ENCODE measurements at regions not wholly inside any gene's neighbourhood (a gene's known extent, or its start where the extent isn't known, plus 50 kb on each side); places are given as distances from the start of the nearest gene placed in this dataset.

DNA sequence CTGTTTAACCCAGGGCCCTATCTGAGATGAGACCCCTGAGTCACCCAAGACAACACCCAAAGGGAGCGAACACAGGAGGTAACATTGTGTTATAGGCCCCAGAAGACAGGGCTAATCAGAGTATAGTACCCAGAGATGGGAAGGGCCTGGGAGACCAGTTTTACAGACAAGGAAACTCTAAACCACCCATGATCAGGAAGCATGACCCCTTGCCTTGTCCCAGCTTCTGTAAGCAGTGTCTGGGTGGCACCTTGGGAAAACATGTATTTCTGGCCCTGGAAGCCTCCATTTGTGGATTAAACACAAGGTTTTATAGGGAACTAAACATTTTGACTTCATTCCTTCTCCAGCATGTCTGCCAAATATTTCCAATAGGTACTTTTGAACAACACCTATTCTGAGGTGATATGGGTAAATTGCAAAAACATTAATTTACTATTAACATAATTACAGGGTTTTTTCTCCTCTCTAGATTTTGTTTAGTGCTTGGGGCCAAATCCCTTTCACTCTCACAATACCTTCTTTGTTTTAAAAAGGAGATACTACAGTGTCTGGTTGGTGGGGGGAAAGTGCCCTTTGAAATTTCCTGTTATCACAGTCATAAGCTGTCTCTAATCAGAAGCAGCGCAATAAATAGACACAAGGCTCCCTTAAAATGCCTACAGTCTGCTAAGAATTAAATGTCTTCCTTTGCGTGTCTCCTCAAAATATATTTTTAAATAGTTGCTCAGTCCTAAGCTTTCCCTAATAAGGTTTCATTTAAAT is 341.1 kb downstream of the BCL11A start:
- TF ChIP-seq, protein P1, sequence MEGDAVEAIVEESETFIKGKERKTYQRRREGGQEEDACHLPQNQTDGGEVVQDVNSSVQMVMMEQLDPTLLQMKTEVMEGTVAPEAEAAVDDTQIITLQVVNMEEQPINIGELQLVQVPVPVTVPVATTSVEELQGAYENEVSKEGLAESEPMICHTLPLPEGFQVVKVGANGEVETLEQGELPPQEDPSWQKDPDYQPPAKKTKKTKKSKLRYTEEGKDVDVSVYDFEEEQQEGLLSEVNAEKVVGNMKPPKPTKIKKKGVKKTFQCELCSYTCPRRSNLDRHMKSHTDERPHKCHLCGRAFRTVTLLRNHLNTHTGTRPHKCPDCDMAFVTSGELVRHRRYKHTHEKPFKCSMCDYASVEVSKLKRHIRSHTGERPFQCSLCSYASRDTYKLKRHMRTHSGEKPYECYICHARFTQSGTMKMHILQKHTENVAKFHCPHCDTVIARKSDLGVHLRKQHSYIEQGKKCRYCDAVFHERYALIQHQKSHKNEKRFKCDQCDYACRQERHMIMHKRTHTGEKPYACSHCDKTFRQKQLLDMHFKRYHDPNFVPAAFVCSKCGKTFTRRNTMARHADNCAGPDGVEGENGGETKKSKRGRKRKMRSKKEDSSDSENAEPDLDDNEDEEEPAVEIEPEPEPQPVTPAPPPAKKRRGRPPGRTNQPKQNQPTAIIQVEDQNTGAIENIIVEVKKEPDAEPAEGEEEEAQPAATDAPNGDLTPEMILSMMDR (IDR thresholded peaks at IDR 0.05; ENCODE audit: insufficient read depth, low read length), result no peak
- TF ChIP-seq, protein P2, sequence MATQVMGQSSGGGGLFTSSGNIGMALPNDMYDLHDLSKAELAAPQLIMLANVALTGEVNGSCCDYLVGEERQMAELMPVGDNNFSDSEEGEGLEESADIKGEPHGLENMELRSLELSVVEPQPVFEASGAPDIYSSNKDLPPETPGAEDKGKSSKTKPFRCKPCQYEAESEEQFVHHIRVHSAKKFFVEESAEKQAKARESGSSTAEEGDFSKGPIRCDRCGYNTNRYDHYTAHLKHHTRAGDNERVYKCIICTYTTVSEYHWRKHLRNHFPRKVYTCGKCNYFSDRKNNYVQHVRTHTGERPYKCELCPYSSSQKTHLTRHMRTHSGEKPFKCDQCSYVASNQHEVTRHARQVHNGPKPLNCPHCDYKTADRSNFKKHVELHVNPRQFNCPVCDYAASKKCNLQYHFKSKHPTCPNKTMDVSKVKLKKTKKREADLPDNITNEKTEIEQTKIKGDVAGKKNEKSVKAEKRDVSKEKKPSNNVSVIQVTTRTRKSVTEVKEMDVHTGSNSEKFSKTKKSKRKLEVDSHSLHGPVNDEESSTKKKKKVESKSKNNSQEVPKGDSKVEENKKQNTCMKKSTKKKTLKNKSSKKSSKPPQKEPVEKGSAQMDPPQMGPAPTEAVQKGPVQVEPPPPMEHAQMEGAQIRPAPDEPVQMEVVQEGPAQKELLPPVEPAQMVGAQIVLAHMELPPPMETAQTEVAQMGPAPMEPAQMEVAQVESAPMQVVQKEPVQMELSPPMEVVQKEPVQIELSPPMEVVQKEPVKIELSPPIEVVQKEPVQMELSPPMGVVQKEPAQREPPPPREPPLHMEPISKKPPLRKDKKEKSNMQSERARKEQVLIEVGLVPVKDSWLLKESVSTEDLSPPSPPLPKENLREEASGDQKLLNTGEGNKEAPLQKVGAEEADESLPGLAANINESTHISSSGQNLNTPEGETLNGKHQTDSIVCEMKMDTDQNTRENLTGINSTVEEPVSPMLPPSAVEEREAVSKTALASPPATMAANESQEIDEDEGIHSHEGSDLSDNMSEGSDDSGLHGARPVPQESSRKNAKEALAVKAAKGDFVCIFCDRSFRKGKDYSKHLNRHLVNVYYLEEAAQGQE (IDR thresholded peaks at IDR 0.05; ENCODE audit: insufficient replicate concordance, low read depth), result no peak
- TF ChIP-seq POLR2AphosphoS5 (IDR thresholded peaks at IDR 0.05; ENCODE audit: low read depth), result no peak

Measured in HL-60 (cell line).